ENCODE measurements at regions not wholly inside any gene's neighbourhood (a gene's known extent, or its start where the extent isn't known, plus 50 kb on each side); places are given as distances from the start of the nearest gene placed in this dataset.

- Histone ChIP-seq H3K4me1 (ENCODE audit: control insufficient read depth in 1 of 2, insufficient read depth in 2 of 2, low read length in 2 of 2) (peaks cover 18 to 26% of the 10 kb centered on the region in 2 donors), H3K4me3 (replicated peaks in 1 of 3; ENCODE audit: low read depth in 2 of 3, low read length in 3 of 3) (no peak overlapping the region), H3K79me2 (ENCODE audit: insufficient read depth, low read length) (no peaks in the 10 kb centered on the region), H3K27ac (ENCODE audit: low read depth in 1 of 2, low read length in 2 of 2) (no peak overlapping the region), H4K20me1 (ENCODE audit: insufficient read depth, low read length) (no peaks in the 10 kb centered on the region), H3K9ac (ENCODE audit: insufficient read depth, low read length, poor library complexity, severe bottlenecking) (no peak overlapping the region), H2AFZ (ENCODE audit: insufficient read depth, low read depth, low read length, poor library complexity, severe bottlenecking) (no peak overlapping the region), H3K9me3 (replicated peaks in 1 of 2; ENCODE audit: control insufficient read depth in 1 of 2, insufficient read depth in 1 of 2, low read length in 2 of 2) (no peaks in the 10 kb centered on the region), H3K4me2 (replicated peaks; ENCODE audit: extremely low read depth, low read length, poor library complexity, severe bottlenecking) (no peak overlapping the region), H3K36me3 (replicated peaks in 1 of 2; ENCODE audit: control insufficient read depth in 1 of 2, insufficient read depth in 2 of 2, low read length in 2 of 2) (no peaks in the 10 kb centered on the region), H3K27me3 (ENCODE audit: control insufficient read depth in 2 of 2, insufficient read depth in 2 of 2, low read length in 2 of 2) (no peaks in the 10 kb centered on the region)
- Mint-ChIP-seq H3K27ac (no peak overlapping the region), H3K9me3 (peaks cover 0 to 8% (median 2%) of the 10 kb centered on the region in 7 donors), H3K36me3 (no peaks in the 10 kb centered on the region), H3K4me1 (peaks cover 24% of the 10 kb centered on the region), H3K27me3 (ENCODE audit: low read depth in 3 of 3) (peaks cover 0 to 6% (median 0%) of the 10 kb centered on the region in 3 donors), H3K4me3 (no peak overlapping the region)
- intact Hi-C loops (cut with micrococcal nuclease), result no loop called here
- WGBS (ENCODE audit: insufficient coverage), result 100% methylated on average over 3 of the region's 7 CpGs
- DNase-seq, result no peak
- TF ChIP-seq CTCF (IDR thresholded peaks at IDR 0.05), result no peak
These were observed 159.9 kb upstream of the RUNX1 start for GRCh38 chr21:35208810-35209517.

GRCh38 chr21:35208104-35208503 lies 159.0 kb upstream of the RUNX1 start:
- Histone ChIP-seq H3K4me2 (replicated peaks; ENCODE audit: extremely low read depth, low read length, poor library complexity, severe bottlenecking) (no peak overlapping the region), H3K9ac (ENCODE audit: insufficient read depth, low read length, poor library complexity, severe bottlenecking) (no peak overlapping the region)
- WGBS (ENCODE audit: insufficient coverage), result 100% methylated on average over 3 of the region's 10 CpGs

More at GRCh38 chr21:35208104-35208503, 159.0 kb upstream of the RUNX1 start:
- no peaks in the 10 kb centered on the region for H3K27me3 ChIP-seq (ENCODE audit: control insufficient read depth in 2 of 2, insufficient read depth in 2 of 2, low read length in 2 of 2)
- H3K9me3 ChIP-seq (replicated peaks in 1 of 2; ENCODE audit: control insufficient read depth in 1 of 2, insufficient read depth in 1 of 2, low read length in 2 of 2), result no peaks in the 10 kb centered on the region
- intact Hi-C loops (cut with micrococcal nuclease), result no loop called here
- H3K27ac ChIP-seq (ENCODE audit: low read depth in 1 of 2, low read length in 2 of 2), result no peak overlapping the region
- DNase-seq, result no peak
- no peaks in the 10 kb centered on the region for H3K79me2 ChIP-seq (ENCODE audit: insufficient read depth, low read length)
- no peak overlapping the region for H3K4me3 ChIP-seq (replicated peaks in 1 of 3; ENCODE audit: low read depth in 2 of 3, low read length in 3 of 3)
- H3K4me1 Mint-ChIP-seq, result peaks cover 24% of the 10 kb centered on the region
- H3K36me3 Mint-ChIP-seq, result no peaks in the 10 kb centered on the region
- no peak for TF ChIP-seq CTCF (IDR thresholded peaks at IDR 0.05)
- H3K4me3 Mint-ChIP-seq, result no peak overlapping the region
- H2AFZ ChIP-seq (ENCODE audit: insufficient read depth, low read depth, low read length, poor library complexity, severe bottlenecking), result no peak overlapping the region
- no peaks in the 10 kb centered on the region for H3K36me3 ChIP-seq (replicated peaks in 1 of 2; ENCODE audit: control insufficient read depth in 1 of 2, insufficient read depth in 2 of 2, low read length in 2 of 2)
- peaks cover 18 to 34% of the 10 kb centered on the region in 2 donors for H3K4me1 ChIP-seq (ENCODE audit: control insufficient read depth in 1 of 2, insufficient read depth in 2 of 2, low read length in 2 of 2)
- peaks cover 0 to 6% (median 0%) of the 10 kb centered on the region in 3 donors for H3K27me3 Mint-ChIP-seq (ENCODE audit: low read depth in 3 of 3)
- H4K20me1 ChIP-seq (ENCODE audit: insufficient read depth, low read length), result no peaks in the 10 kb centered on the region
- H3K9me3 Mint-ChIP-seq, result peaks cover 0 to 6% (median 2%) of the 10 kb centered on the region in 7 donors
- H3K27ac Mint-ChIP-seq, result no peak overlapping the region

All from CD14-positive monocyte (primary cell).